Ascending aorta (tissue), 2 donors: ENCODE measurements at regions not wholly inside any gene's neighbourhood (a gene's known extent, or its start where the extent isn't known, plus 50 kb on each side); places are given as distances from the start of the nearest gene placed in this dataset.

Experiments used
- DNase-seq, 2 donors: peaks; one replicate each; pipeline ENCODE4 v3.0.0-alpha.2; 2019; ENCODE audit warnings: low spot score in 2 of 2
- H3K27ac ChIP-seq, 2 donors: fragments of 200-600 bp; sonication (generic); one replicate each; pipeline ENCODE4 v1.5.1; 2016 to 2017; ENCODE audit warnings: mild to moderate bottlenecking in 1 of 2
- H3K27me3 ChIP-seq: fragments of 200-600 bp; sonication (generic); one replicate; pipeline ENCODE4 v1.5.1; 2017
- H3K36me3 ChIP-seq, 2 donors: fragments of 200-600 bp; sonication (generic); one replicate each; pipeline ENCODE4 v1.5.1; 2016
- H3K4me1 ChIP-seq, 2 donors: fragments of 200-600 bp; sonication (generic); one replicate each; pipeline ENCODE4 v1.5.1; 2016 to 2017; ENCODE audit warnings: mild to moderate bottlenecking in 1 of 2
- H3K4me3 ChIP-seq, 2 donors: fragments of 200-600 bp; sonication (generic); one replicate each; pipeline ENCODE4 v1.5.1; 2016 to 2017; ENCODE audit warnings: mild to moderate bottlenecking in 1 of 2
- H3K9me3 ChIP-seq, 2 donors: fragments of 200-600 bp; sonication (generic); one replicate each; pipeline ENCODE4 v1.5.1; 2016
- intact Hi-C: fragments of 100-400 bp; cut with DNase I; formaldehyde crosslinking; loops from one replicate; pipeline ENCODE4 v1.15.1; 2023
- TF ChIP-seq, protein P1 (sequence below), 3 experiments: fragments of 200-600 bp in 2 of 3; fragments of 450-650 bp in 1 of 3; sonication (generic) in 2 of 3; IDR thresholded peaks; one replicate each; pipeline ENCODE4 v1.5.1; 2016 to 2019; ENCODE audit warnings: antibody characterized with exemption in 3 of 3, mild to moderate bottlenecking in 1 of 3, moderate library complexity in 1 of 3

DNA sequence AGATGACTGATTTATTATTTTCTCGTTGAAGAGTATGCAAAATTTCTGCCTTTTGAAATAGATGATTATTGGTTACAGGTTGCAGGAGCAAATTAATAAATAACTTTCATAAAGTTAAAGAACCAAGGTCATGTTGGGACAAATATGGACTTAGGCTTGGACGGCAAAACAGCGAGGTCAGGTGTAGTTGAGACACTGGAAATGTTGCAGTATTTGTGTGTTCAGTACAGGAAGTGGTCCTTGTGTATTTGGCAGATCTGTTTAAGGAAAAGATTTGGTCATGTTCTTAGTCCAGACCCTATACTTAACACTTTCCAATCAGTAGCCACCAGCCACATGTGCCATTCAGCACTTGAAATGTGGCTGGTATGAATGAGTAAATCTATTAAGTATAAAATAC lies 486.5 kb downstream of the TDRD15 start:
- TF ChIP-seq, protein P1, sequence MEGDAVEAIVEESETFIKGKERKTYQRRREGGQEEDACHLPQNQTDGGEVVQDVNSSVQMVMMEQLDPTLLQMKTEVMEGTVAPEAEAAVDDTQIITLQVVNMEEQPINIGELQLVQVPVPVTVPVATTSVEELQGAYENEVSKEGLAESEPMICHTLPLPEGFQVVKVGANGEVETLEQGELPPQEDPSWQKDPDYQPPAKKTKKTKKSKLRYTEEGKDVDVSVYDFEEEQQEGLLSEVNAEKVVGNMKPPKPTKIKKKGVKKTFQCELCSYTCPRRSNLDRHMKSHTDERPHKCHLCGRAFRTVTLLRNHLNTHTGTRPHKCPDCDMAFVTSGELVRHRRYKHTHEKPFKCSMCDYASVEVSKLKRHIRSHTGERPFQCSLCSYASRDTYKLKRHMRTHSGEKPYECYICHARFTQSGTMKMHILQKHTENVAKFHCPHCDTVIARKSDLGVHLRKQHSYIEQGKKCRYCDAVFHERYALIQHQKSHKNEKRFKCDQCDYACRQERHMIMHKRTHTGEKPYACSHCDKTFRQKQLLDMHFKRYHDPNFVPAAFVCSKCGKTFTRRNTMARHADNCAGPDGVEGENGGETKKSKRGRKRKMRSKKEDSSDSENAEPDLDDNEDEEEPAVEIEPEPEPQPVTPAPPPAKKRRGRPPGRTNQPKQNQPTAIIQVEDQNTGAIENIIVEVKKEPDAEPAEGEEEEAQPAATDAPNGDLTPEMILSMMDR (IDR thresholded peaks at IDR 0.05) = no peak
- no peaks in the 10 kb centered on the region for H3K36me3 ChIP-seq
- no peaks in the 10 kb centered on the region for H3K4me1 ChIP-seq
- intact Hi-C loops = no loop called here
- H3K4me3 ChIP-seq = no peak overlapping the region
- H3K9me3 ChIP-seq = peaks cover 0 to 8% of the 10 kb centered on the region in 2 donors
- no peak for DNase-seq
- H3K27me3 ChIP-seq = no peaks in the 10 kb centered on the region
- H3K27ac ChIP-seq = no peak overlapping the region

GRCh38 chr2:21617885-21618434 lies 494.2 kb downstream of the TDRD15 start:
- DNase-seq = no peak
- intact Hi-C loops = no loop called here
- no peaks in the 10 kb centered on the region for H3K4me1 ChIP-seq
- H3K27me3 ChIP-seq = no peaks in the 10 kb centered on the region
- H3K36me3 ChIP-seq = no peaks in the 10 kb centered on the region
- H3K27ac ChIP-seq = no peak overlapping the region
- no peak overlapping the region for H3K4me3 ChIP-seq
- TF ChIP-seq, protein P1 (IDR thresholded peaks at IDR 0.05) = no peak
- peaks cover 0 to 7% of the 10 kb centered on the region in 2 donors for H3K9me3 ChIP-seq

DNA sequence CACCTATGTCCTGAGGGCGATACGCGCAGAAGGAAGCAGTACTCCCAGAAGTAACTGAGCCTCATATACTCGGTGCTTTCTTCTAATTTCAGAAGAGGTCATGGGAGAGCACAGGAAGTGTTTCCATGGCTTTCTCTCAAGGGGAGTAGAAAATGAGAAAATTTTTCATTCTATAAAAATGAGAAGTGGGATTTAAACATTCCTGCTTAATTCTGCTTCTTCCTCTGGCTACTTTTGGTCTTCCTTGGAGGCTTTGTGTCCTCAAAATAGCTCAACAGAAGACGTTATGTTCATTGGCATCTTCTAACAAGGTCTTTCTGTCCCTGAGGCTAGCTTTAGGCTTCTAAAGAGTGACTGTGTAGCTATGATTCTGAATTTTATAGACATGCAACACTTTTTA lies 497.0 kb downstream of the TDRD15 start:
- H3K36me3 ChIP-seq = no peaks in the 10 kb centered on the region
- intact Hi-C loops = no loop called here
- no peaks in the 10 kb centered on the region for H3K4me1 ChIP-seq
- H3K9me3 ChIP-seq = no peaks in the 10 kb centered on the region
- no peak overlapping the region for H3K27ac ChIP-seq
- no peaks in the 10 kb centered on the region for H3K27me3 ChIP-seq
- TF ChIP-seq, protein P1 (IDR thresholded peaks at IDR 0.05) = no peak
- H3K4me3 ChIP-seq = no peak overlapping the region
- no peak for DNase-seq

GRCh38 chr2:21627938-21628337 lies 504.2 kb downstream of the TDRD15 start:
- Histone ChIP-seq H3K4me3 (no peak overlapping the region), H3K9me3 (no peaks in the 10 kb centered on the region), H3K27me3 (no peaks in the 10 kb centered on the region), H3K36me3 (no peaks in the 10 kb centered on the region), H3K4me1 (no peaks in the 10 kb centered on the region), H3K27ac (no peak overlapping the region)
- TF ChIP-seq, protein P1 (IDR thresholded peaks at IDR 0.05) = no peak
- intact Hi-C loops = no loop called here
- no peak for DNase-seq

- H3K36me3 ChIP-seq = no peaks in the 10 kb centered on the region
- no peak for DNase-seq
- H3K9me3 ChIP-seq = no peaks in the 10 kb centered on the region
- no peaks in the 10 kb centered on the region for H3K27me3 ChIP-seq
- H3K27ac ChIP-seq = no peak overlapping the region
- no peak overlapping the region for H3K4me3 ChIP-seq
- no peaks in the 10 kb centered on the region for H3K4me1 ChIP-seq
- TF ChIP-seq, protein P1 (IDR thresholded peaks at IDR 0.05) = no peak
- intact Hi-C loops = no loop called here
Observed at GRCh38 chr2:21633015-21633414, 509.2 kb downstream of the TDRD15 start.

DNA sequence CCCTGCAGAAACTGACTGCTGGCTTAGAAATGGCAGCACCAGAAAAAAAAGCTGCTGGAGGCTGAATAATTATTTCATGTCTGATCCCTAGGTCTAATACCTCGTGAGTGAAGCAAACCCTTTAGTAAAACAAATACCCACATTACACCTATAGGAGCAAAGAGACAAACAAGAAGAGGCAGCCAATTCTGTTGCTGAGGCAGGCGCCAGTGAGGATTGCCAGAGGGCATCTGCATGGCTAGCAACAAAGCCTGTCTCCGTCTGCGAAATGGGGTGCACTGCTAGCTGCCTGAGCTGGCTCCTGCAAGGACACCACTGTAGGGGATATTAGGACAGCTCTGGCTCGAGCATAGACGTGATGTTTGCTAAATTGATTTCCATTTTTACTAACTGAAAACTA lies 509.7 kb downstream of the TDRD15 start:
- H3K36me3 ChIP-seq = no peaks in the 10 kb centered on the region
- no peaks in the 10 kb centered on the region for H3K4me1 ChIP-seq
- TF ChIP-seq, protein P1 (IDR thresholded peaks at IDR 0.05) = no peak
- H3K27ac ChIP-seq = no peak overlapping the region
- no peaks in the 10 kb centered on the region for H3K27me3 ChIP-seq
- intact Hi-C loops = no loop called here
- no peak overlapping the region for H3K4me3 ChIP-seq
- DNase-seq = no peak
- no peaks in the 10 kb centered on the region for H3K9me3 ChIP-seq
